Fibroblast of the aortic adventitia (primary cell): ENCODE measurements at regions not wholly inside any gene's neighbourhood (a gene's known extent, or its start where the extent isn't known, plus 50 kb on each side); places are given as distances from the start of the nearest gene placed in this dataset.

Experiments
- DNase-seq: peaks from one replicate; pipeline ENCODE4 v3.0.0-alpha.2; 2010; ENCODE audit warnings: low read depth
- H3K4me3 ChIP-seq: 2 replicates; pipeline ENCODE4 v1.5.1; 2011; ENCODE audit warnings: low read depth, mild to moderate bottlenecking, control low read depth, low read length, moderate library complexity
- TF ChIP-seq, protein P1 (sequence below): IDR thresholded peaks from 2 replicates; pipeline ENCODE4 v1.5.1; 2011; ENCODE audit warnings: mild to moderate bottlenecking, low read length, control low read depth, inconsistent platforms; ENCODE audit not compliant: insufficient read depth

DNA sequence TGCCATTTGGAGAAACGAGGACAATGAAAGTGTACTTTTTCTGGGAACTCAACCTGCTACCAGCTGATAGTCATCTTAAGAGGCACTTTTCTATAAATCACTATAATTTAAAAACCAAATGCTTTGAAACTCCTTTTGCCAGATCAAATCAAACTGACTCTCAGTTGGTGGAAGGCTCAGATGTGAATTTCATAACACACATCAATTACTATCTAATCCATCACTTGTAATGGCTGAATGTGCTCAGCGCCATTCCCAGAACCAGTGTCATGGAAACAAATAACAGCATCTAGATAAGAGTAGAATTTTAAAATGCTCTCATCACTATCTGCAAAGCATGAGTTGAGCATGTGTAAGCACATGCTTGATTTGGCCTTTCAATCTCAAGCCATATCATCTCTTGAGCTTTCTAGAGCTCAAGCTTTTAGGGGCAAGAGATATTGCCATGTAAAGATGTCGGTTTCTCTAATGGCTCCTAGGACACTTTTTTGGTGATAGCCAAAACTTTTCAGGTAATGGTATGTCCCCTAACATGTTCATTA, 223.1 kb upstream of the ACVR2A start:
- DNase-seq = no peak
- TF ChIP-seq, protein P1, sequence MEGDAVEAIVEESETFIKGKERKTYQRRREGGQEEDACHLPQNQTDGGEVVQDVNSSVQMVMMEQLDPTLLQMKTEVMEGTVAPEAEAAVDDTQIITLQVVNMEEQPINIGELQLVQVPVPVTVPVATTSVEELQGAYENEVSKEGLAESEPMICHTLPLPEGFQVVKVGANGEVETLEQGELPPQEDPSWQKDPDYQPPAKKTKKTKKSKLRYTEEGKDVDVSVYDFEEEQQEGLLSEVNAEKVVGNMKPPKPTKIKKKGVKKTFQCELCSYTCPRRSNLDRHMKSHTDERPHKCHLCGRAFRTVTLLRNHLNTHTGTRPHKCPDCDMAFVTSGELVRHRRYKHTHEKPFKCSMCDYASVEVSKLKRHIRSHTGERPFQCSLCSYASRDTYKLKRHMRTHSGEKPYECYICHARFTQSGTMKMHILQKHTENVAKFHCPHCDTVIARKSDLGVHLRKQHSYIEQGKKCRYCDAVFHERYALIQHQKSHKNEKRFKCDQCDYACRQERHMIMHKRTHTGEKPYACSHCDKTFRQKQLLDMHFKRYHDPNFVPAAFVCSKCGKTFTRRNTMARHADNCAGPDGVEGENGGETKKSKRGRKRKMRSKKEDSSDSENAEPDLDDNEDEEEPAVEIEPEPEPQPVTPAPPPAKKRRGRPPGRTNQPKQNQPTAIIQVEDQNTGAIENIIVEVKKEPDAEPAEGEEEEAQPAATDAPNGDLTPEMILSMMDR = no peak
- no peak overlapping the region for H3K4me3 ChIP-seq

DNA sequence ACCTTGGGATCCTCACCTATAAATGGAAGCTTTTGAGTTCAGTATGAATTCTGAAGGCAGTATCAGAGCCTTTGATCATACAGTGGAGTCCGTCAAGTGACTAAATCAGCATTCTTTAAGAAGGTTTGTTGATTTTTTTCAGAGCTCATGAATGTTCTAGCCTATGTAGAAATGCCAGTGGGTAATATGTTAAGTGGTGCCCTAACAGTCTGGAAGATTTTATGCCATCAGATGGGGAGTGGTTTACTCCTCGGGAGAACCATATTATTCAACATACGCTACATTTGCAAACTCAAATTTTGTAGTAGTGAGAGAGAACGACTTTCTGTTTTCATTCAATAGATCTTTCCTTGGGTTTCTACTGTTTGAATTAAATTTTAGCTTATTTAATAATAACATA, 225.0 kb upstream of the ACVR2A start:
- TF ChIP-seq, protein P1 = no peak
- no peak overlapping the region for H3K4me3 ChIP-seq
- DNase-seq = no peak

DNA sequence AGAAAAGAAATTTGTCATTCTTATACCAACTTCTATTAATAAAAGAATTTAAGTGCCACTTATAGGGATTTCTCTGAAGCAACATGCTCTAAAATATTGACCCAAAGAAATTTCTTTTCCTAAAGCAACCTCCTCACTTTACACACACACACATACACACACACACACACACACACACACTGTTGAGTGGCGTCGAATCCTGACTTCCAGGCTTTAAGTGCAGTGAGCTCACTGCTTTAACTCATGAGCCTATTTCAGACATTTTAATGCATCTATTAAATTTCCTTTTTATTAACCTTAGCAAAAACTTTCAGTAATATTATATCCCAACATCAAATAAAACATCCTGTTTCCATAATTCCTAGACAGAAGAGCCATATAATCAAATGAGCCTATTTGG, 229.1 kb upstream of the ACVR2A start:
- no peak for DNase-seq
- H3K4me3 ChIP-seq = no peak overlapping the region
- TF ChIP-seq, protein P1 = no peak

DNA sequence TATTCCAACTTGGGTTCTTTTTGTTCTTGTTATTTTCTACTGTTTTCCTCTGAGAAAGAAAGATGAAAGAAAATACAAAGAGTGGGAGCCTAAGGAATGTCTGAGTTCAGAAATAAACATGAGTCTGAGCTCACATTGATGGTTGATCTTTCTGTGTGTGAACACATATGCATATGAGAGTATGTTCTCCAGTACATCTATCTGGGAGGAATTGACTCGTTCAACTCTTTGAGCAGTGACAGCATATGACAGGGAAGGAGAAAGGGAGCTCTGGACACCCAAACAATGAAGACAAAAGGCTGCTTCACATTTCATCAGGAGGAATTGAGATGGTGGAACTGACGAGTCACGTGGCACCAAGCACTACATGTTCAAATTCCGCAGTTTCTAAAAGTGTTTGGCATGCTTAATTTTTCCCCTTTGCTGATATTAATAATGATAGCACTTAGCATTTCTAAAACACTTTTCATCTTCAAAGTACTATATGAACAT, 229.8 kb upstream of the ACVR2A start:
- H3K4me3 ChIP-seq = no peak overlapping the region
- no peak for DNase-seq
- TF ChIP-seq, protein P1 = no peak

DNA sequence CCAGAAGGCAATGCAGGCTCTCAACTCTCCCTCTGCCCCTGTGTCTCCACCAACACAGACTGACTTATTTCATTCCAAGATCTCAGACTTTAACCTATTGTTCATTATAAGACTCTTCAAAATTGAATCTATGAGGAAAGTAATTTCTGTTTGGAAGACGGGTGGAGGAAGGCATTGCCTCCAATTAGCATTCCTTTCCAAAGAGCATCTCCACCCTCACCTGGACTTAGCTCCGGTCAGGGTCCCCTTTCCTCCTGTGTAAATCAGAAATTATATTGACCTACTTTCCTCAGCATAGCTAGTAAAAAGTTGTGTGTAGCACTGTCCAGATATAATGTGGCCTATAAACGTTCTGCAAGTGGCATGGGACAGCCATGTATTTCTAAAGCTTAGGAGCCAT, 230.4 kb upstream of the ACVR2A start:
- no peak for DNase-seq
- H3K4me3 ChIP-seq = no peak overlapping the region
- TF ChIP-seq, protein P1 = no peak

DNA sequence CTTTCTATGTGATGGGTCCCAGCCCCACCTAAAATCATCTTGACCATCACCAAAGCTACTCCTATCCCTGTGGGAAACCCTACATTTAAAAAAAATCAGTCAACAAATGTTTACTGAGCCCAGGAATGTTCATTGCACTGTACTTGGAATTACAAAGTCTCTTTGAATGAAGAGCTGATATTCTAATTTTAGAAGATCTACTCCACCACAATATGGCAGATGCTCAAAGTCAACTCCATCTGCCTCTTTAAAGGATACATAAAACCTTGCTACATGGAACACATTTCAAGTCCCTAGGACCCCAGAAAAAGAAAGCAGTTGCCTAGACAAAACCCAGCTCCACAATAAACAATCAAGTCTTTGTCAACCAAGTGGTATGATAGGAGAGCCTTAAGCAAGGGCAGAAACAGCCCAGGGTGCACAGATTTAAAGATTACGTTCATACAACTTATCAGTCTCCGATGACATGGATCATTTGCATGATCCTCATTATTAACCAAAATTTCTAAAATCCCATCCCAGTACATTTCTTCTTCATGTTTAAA, 234.3 kb upstream of the ACVR2A start:
- no peak for DNase-seq
- TF ChIP-seq, protein P1 = no peak
- no peak overlapping the region for H3K4me3 ChIP-seq

DNA sequence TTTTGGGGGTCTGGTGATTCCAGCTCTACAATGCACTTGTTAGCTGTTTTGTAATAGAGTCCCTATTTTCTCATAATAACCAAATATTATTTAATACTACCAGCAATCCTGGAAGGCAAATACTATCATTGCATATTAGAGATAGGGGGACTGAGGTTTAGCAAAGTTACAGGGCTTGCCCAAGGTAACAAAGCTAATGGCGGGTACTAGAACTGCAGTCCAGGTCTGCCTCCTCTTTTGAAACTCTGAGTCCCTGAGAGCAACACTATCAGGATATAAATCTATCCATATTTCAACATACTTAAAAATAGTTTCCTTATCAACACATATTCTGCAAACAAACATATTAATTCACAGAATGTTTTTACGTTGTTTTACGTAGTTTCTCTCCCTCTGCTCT, 235.5 kb upstream of the ACVR2A start:
- TF ChIP-seq, protein P1 = no peak
- DNase-seq = no peak
- no peak overlapping the region for H3K4me3 ChIP-seq
